Mesodermal cell (in vitro differentiated cells): ENCODE measurements at regions not wholly inside any gene's neighbourhood (a gene's known extent, or its start where the extent isn't known, plus 50 kb on each side); places are given as distances from the start of the nearest gene placed in this dataset.

Source experiments
- H3K27ac ChIP-seq: 2 replicates; pipeline ENCODE4 v1.7.0; 2013; ENCODE audit warnings: mild to moderate bottlenecking, low read depth, low read length, moderate library complexity; ENCODE audit not compliant: severe bottlenecking
- H3K36me3 ChIP-seq: 2 replicates; pipeline ENCODE4 v1.7.1; 2013; ENCODE audit warnings: mild to moderate bottlenecking, low read length, moderate library complexity; ENCODE audit not compliant: control insufficient read depth, insufficient read depth
- H3K4me1 ChIP-seq: one replicate; pipeline ENCODE4 v1.7.1; 2013; ENCODE audit warnings: mild to moderate bottlenecking, low read length; ENCODE audit not compliant: insufficient read depth, control insufficient read depth, poor library complexity, severe bottlenecking
- H3K4me3 ChIP-seq: 2 replicates; pipeline ENCODE4 v1.7.0; 2013; ENCODE audit warnings: low read length, control low read depth, mild to moderate bottlenecking; ENCODE audit not compliant: insufficient read depth, poor library complexity, severe bottlenecking; ENCODE audit errors: extremely low read depth
- H3K9me3 ChIP-seq: 2 replicates; pipeline ENCODE4 v1.7.1; 2013; ENCODE audit warnings: mild to moderate bottlenecking, low read length, moderate library complexity; ENCODE audit not compliant: control insufficient read depth
- WGBS, 2 experiments: methylation state at CpG; one replicate each; pipeline ENCODE4 v1.1.5; 2013; ENCODE audit warnings: missing lambda C conversion rate in 2 of 2; ENCODE audit not compliant: insufficient coverage in 2 of 2; 5-methylcytosine and 5-hydroxymethylcytosine counted together

- WGBS, 2 experiments = 71 to 89% methylated on average over 1 to 2 of the region's 3 CpGs
- no peaks in the 10 kb centered on the region for H3K36me3 ChIP-seq
Observed at GRCh38 chr7:41052201-41052600, 650.7 kb downstream of the INHBA start.

GRCh38 chr7:41051535-41051934 is 651.4 kb downstream of the INHBA start:
- peaks cover 9% of the 10 kb centered on the region for H3K4me1 ChIP-seq
- H3K36me3 ChIP-seq = no peaks in the 10 kb centered on the region
- no peak overlapping the region for H3K27ac ChIP-seq
- WGBS, 2 experiments = 84 to 88% methylated on average over 8 to 10 of the region's 10 CpGs
- peaks cover 2% of the 10 kb centered on the region for H3K9me3 ChIP-seq
- H3K4me3 ChIP-seq = no peak overlapping the region

More at GRCh38 chr7:41052201-41052600, 650.7 kb downstream of the INHBA start:
- Histone ChIP-seq H3K27ac (no peak overlapping the region), H3K9me3 (peaks cover 6% of the 10 kb centered on the region), H3K4me1 (peaks cover 2% of the 10 kb centered on the region), H3K4me3 (no peak overlapping the region)

- Histone ChIP-seq H3K9me3 (no peaks in the 10 kb centered on the region), H3K4me1 (peaks cover 14% of the 10 kb centered on the region), H3K36me3 (no peaks in the 10 kb centered on the region), H3K4me3 (no peak overlapping the region), H3K27ac (no peak overlapping the region)
- 98 to 100% methylated on average over 4 of the region's 6 CpGs for WGBS, 2 experiments
Observed at GRCh38 chr7:41051062-41051461, 651.8 kb downstream of the INHBA start.

DNA sequence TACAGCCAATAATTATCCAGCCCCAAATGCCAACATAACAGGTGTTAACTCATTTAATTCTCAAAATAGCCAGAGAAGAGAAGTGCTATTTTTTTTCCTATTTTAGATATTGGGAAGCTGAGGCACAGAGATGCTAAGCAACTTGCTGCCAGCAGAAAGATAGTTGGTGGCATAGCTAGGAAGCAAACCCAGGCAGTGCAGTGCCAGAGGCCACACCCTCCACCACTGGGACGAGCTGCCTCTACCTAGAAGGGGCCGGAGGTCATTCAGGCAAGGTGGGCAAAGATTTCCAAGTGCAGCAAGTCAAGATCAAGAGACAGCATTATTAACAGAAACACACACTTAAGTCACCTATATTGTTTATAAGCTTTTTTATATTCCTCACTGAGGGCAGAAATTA is 654.1 kb downstream of the INHBA start:
- Histone ChIP-seq H3K4me3 (no peak overlapping the region), H3K27ac (no peak overlapping the region), H3K4me1 (peaks cover 15% of the 10 kb centered on the region), H3K36me3 (no peaks in the 10 kb centered on the region), H3K9me3 (no peaks in the 10 kb centered on the region)
- 100% methylated on average over 2 of the region's 2 CpGs; no CpG with 5 or more reads in 1 of the 2 experiments for WGBS, 2 experiments

GRCh38 chr7:41047789-41048191 is 655.1 kb downstream of the INHBA start:
- no peak overlapping the region for H3K4me3 ChIP-seq
- H3K36me3 ChIP-seq = no peaks in the 10 kb centered on the region
- H3K27ac ChIP-seq = no peak overlapping the region
- 67 to 100% methylated on average over 1 to 7 of the region's 9 CpGs for WGBS, 2 experiments
- H3K4me1 ChIP-seq = peaks cover 15% of the 10 kb centered on the region
- H3K9me3 ChIP-seq = peaks cover 7% of the 10 kb centered on the region

GRCh38 chr7:41047211-41047610 is 655.7 kb downstream of the INHBA start:
- H3K36me3 ChIP-seq = no peaks in the 10 kb centered on the region
- H3K4me3 ChIP-seq = no peak overlapping the region
- WGBS, 2 experiments = 100% methylated on average over 1 of the region's 5 CpGs; no CpG with 5 or more reads in 1 of the 2 experiments
- peaks cover 15% of the 10 kb centered on the region for H3K4me1 ChIP-seq
- no peak overlapping the region for H3K27ac ChIP-seq
- peaks cover 9% of the 10 kb centered on the region for H3K9me3 ChIP-seq

- peaks cover 15% of the 10 kb centered on the region for H3K4me1 ChIP-seq
- H3K4me3 ChIP-seq = no peak overlapping the region
- H3K27ac ChIP-seq = no peak overlapping the region
- H3K9me3 ChIP-seq = peaks cover 9% of the 10 kb centered on the region
- no CpG with 5 or more reads among the region's 4 CpGs for WGBS, 2 experiments
- H3K36me3 ChIP-seq = no peaks in the 10 kb centered on the region
Observed at GRCh38 chr7:41046776-41047175, 656.1 kb downstream of the INHBA start.

GRCh38 chr7:41046221-41046761 is 656.6 kb downstream of the INHBA start:
- 61 to 78% methylated on average over 2 to 5 of the region's 7 CpGs for WGBS, 2 experiments
- Histone ChIP-seq H3K36me3 (no peaks in the 10 kb centered on the region), H3K27ac (no peak overlapping the region), H3K4me3 (no peak overlapping the region), H3K9me3 (peaks cover 9% of the 10 kb centered on the region), H3K4me1 (peaks cover 15% of the 10 kb centered on the region)

DNA sequence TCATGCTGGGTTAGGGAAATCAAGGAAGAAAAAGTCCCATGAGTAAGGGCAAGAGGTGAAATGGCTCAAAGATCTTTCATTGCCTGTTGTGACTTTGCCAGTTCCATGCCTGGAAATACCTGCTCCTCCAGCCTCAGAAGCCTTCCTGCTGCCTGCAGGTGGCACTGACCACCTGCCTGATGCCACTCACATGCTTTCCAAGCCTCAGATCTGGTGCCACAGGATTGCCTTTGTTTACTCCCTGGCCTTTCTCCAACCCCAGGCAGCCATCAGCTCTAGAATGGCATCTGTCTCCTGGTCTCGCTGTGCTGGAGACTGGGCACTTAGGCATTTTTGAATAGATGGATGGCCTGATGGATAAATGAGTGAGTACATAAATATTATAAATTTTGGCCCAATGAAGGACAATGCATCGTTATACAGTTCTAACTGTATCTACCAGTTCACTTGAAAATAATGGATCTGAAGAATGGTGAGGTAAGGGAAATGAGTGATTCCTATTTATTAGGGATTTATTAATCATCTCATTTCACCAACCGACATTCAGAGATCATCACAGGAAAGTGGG is 657.2 kb downstream of the INHBA start:
- Histone ChIP-seq H3K4me1 (peaks cover 15% of the 10 kb centered on the region), H3K36me3 (no peaks in the 10 kb centered on the region), H3K27ac (no peak overlapping the region), H3K9me3 (peaks cover 9% of the 10 kb centered on the region), H3K4me3 (no peak overlapping the region)
- no CpG with 5 or more reads among the region's 3 CpGs for WGBS, 2 experiments

- no peak overlapping the region for H3K27ac ChIP-seq
- H3K4me3 ChIP-seq = no peak overlapping the region
- H3K9me3 ChIP-seq = peaks cover 9% of the 10 kb centered on the region
- H3K4me1 ChIP-seq = peaks cover 9% of the 10 kb centered on the region
- H3K36me3 ChIP-seq = no peaks in the 10 kb centered on the region
- WGBS, 2 experiments = 100% methylated on average over 1 of the region's 3 CpGs; no CpG with 5 or more reads in 1 of the 2 experiments
Observed at GRCh38 chr7:41039981-41040380, 662.9 kb downstream of the INHBA start.

- H3K9me3 ChIP-seq = peaks cover 9% of the 10 kb centered on the region
- H3K4me1 ChIP-seq = peaks cover 9% of the 10 kb centered on the region
- H3K4me3 ChIP-seq = no peak overlapping the region
- H3K36me3 ChIP-seq = no peaks in the 10 kb centered on the region
- WGBS, 2 experiments = 55 to 85% methylated on average over 3 to 4 of the region's 4 CpGs
- H3K27ac ChIP-seq = no peak overlapping the region
Observed at GRCh38 chr7:41039386-41039953, 663.4 kb downstream of the INHBA start.
